Mesendoderm (in vitro differentiated cells): ENCODE measurements at regions not wholly inside any gene's neighbourhood (a gene's known extent, or its start where the extent isn't known, plus 50 kb on each side); places are given as distances from the start of the nearest gene placed in this dataset.
A peak's percentile ranks its signal among the peaks of the same experiment; 100 is the strongest.
"Not testable (repeated sequence)": the region's sequence is repeated elsewhere in the genome, so short reads cannot be mapped to it uniquely, and the experiment has no call there.

Experiments
- DNase-seq: peaks from one replicate; pipeline ENCODE4 v3.0.0; 2013
- H2AK5ac ChIP-seq: 2 replicates; pipeline ENCODE4 v1.6.1; 2013; ENCODE audit warnings: low read length, inconsistent platforms
- H2BK120ac ChIP-seq: 2 replicates; pipeline ENCODE4 v1.6.1; 2013; ENCODE audit warnings: low read depth, mild to moderate bottlenecking, low read length, moderate library complexity, mixed read lengths
- H2BK15ac ChIP-seq: replicated peaks from 2 replicates; pipeline ENCODE4 v1.6.1; 2013; ENCODE audit warnings: low read depth, mild to moderate bottlenecking, moderate library complexity
- H2BK5ac ChIP-seq: 2 replicates; pipeline ENCODE4 v1.6.1; 2013; ENCODE audit warnings: low read length, inconsistent platforms
- H3K18ac ChIP-seq: 2 replicates; pipeline ENCODE4 v1.6.1; 2013; ENCODE audit warnings: mild to moderate bottlenecking, low read length, mixed read lengths
- H3K23ac ChIP-seq: one replicate; pipeline ENCODE4 v1.6.1; 2013; ENCODE audit warnings: low read length
- H3K27ac ChIP-seq: 2 replicates; pipeline ENCODE4 v1.5.1; 2013; ENCODE audit warnings: low read depth, mild to moderate bottlenecking, inconsistent platforms, low read length, moderate library complexity
- H3K27me3 ChIP-seq: 2 replicates; pipeline ENCODE4 v1.6.1; 2013; ENCODE audit warnings: low read length, control low read depth, mild to moderate bottlenecking, inconsistent platforms; ENCODE audit not compliant: insufficient read depth, poor library complexity
- H3K36me3 ChIP-seq: 2 replicates; pipeline ENCODE4 v1.6.1; 2013; ENCODE audit warnings: low read length, inconsistent platforms; ENCODE audit not compliant: control insufficient read depth, insufficient read depth
- H3K4ac ChIP-seq: one replicate; pipeline ENCODE4 v1.6.1; 2013; ENCODE audit warnings: low read depth, mild to moderate bottlenecking, low read length, moderate library complexity
- H3K4me1 ChIP-seq: 2 replicates; pipeline ENCODE4 v1.6.1; 2013; ENCODE audit warnings: low read depth, low read length, inconsistent platforms; ENCODE audit not compliant: control insufficient read depth
- H3K4me2 ChIP-seq: 2 replicates; pipeline ENCODE4 v1.6.1; 2013; ENCODE audit warnings: low read length
- H3K4me3 ChIP-seq: 2 replicates; pipeline ENCODE4 v1.5.1; 2013; ENCODE audit warnings: mild to moderate bottlenecking, low read length
- H3K56ac ChIP-seq: one replicate; pipeline ENCODE4 v1.6.1; 2013; ENCODE audit warnings: low read length
- H3K79me1 ChIP-seq: 2 replicates; pipeline ENCODE4 v1.6.1; 2013; ENCODE audit warnings: low read length, inconsistent platforms
- H3K79me2 ChIP-seq: 2 replicates; pipeline ENCODE4 v1.6.1; 2013; ENCODE audit warnings: mild to moderate bottlenecking, low read length; ENCODE audit not compliant: control insufficient read depth, insufficient read depth
- H3K9ac ChIP-seq: 2 replicates; pipeline ENCODE4 v1.6.1; 2013; ENCODE audit warnings: low read length, inconsistent platforms
- H4K5ac ChIP-seq: one replicate; pipeline ENCODE4 v1.6.1; 2013; ENCODE audit warnings: low read length
- H4K8ac ChIP-seq: one replicate; pipeline ENCODE4 v1.6.1; 2013; ENCODE audit warnings: low read depth, mild to moderate bottlenecking, control low read depth, low read length, moderate library complexity
- WGBS: extraction: QIAGEN DNeasy Blood & Tissue Kit; methylation state at CpG from one replicate; pipeline ENCODE4 v1.1.7; 2013; ENCODE audit warnings: low lambda C conversion rate, missing lambda C conversion rate; ENCODE audit not compliant: insufficient coverage; ENCODE audit errors: extremely low coverage; 5-methylcytosine and 5-hydroxymethylcytosine counted together

DNA sequence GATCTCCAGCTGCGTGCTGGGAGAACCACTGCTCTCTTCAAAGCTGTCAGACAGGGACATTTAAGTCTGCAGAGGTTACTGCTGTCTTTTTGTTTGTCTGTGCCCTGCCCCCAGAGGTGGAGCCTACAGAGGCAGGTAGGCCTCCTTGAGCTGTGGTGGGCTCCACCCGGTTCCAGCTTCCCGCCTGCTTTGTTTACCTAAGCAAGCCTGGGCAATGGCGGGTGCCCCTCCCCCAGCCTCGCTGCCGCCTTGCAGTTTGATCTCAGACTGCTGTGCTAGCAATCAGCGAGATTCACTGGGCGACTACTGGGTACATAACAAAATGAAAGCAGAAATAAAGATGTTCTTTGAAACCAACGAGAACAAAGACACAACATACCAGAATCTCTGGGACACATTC, 194.3 kb downstream of the OSR1 start:
- not testable (repeated sequence) for H3K56ac ChIP-seq, H2BK5ac ChIP-seq, H4K8ac ChIP-seq, H3K36me3 ChIP-seq, H3K18ac ChIP-seq, H3K4ac ChIP-seq, H3K4me1 ChIP-seq, H2BK15ac ChIP-seq, H3K79me1 ChIP-seq, H3K4me3 ChIP-seq, H3K23ac ChIP-seq, H3K27me3 ChIP-seq, H3K4me2 ChIP-seq, H3K79me2 ChIP-seq, H3K9ac ChIP-seq, H2AK5ac ChIP-seq, H3K27ac ChIP-seq, H2BK120ac ChIP-seq, H4K5ac ChIP-seq
- peak; percentile 54 for DNase-seq
- WGBS, result no CpG with 5 or more reads among the region's 9 CpGs

DNA sequence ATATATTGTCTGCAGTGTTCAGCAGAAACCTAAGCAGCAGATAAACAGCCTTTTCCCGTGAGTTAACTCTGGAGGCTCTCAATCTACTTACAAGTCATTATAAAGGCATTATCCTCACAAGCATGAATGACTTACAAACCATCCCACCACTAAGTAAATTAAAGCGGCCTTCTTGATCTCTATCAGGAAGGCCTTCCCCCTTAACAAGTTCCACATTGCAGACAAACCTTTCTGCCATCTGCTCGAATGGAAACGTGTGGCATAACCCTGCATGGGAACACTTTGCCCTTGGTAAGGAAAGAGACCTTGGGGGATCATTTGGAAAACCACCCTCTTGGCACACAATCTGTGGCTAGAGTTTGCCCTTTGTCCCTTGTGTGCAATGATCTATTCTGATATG, 199.5 kb downstream of the OSR1 start:
- no peak overlapping the region for H3K27ac ChIP-seq

GRCh38 chr2:19158211-19158610, 200.2 kb downstream of the OSR1 start:
- Histone ChIP-seq H3K4me2 (no peak overlapping the region), H3K4me1 (no peaks in the 10 kb centered on the region)
- WGBS, result no CpG with 5 or more reads among the region's 1 CpG

More for the DNA sequence above, 199.5 kb downstream of the OSR1 start:
- H3K9ac ChIP-seq, result no peak overlapping the region
- H3K4ac ChIP-seq, result no peak overlapping the region
- no peak overlapping the region for H3K23ac ChIP-seq
- no peaks in the 10 kb centered on the region for H3K27me3 ChIP-seq
- no peak overlapping the region for H4K8ac ChIP-seq
- H2BK15ac ChIP-seq, result no peak overlapping the region
- no peaks in the 10 kb centered on the region for H3K36me3 ChIP-seq
- no peak overlapping the region for H2BK5ac ChIP-seq
- no peaks in the 10 kb centered on the region for H3K79me1 ChIP-seq
- DNase-seq, result no peak
- no peaks in the 10 kb centered on the region for H3K4me1 ChIP-seq
- no CpG with 5 or more reads among the region's 4 CpGs for WGBS
- H3K18ac ChIP-seq, result no peak overlapping the region
- no peak overlapping the region for H2BK120ac ChIP-seq
- no peak overlapping the region for H3K56ac ChIP-seq
- H2AK5ac ChIP-seq, result no peak overlapping the region
- H3K4me3 ChIP-seq, result no peak overlapping the region
- no peak overlapping the region for H3K4me2 ChIP-seq
- H4K5ac ChIP-seq, result no peak overlapping the region
- no peaks in the 10 kb centered on the region for H3K79me2 ChIP-seq

DNA sequence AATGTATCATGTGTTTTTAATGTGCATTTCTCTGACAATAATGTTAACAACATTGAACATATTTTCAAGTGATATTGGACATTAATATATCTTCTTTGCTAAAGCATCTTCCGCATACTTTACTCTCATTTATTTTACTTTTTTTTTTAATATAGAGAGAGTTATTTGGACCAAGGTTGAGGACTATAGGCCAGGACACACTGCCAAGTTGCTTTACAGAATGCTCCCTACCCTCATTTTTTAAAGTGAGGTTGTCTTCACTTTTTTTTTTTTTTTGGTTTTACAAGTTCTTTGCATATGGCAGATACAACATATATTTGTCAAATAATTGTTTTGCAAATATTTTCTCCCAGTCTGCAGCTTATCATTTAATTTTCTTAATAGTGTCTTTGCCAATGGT, 201.8 kb downstream of the OSR1 start:
- DNase-seq, result no peak
- Histone ChIP-seq H3K27me3 (no peaks in the 10 kb centered on the region), H3K4me3 (no peak overlapping the region), H2BK5ac (no peak overlapping the region), H2BK15ac (no peak overlapping the region), H3K27ac (no peak overlapping the region), H4K8ac (no peak overlapping the region), H4K5ac (no peak overlapping the region), H3K4me2 (no peak overlapping the region), H2BK120ac (no peak overlapping the region), H3K79me2 (no peaks in the 10 kb centered on the region), H3K56ac (no peak overlapping the region), H3K79me1 (no peaks in the 10 kb centered on the region), H3K4me1 (no peaks in the 10 kb centered on the region), H3K9ac (no peak overlapping the region), H2AK5ac (no peak overlapping the region), H3K4ac (no peak overlapping the region), H3K23ac (no peak overlapping the region), H3K36me3 (no peaks in the 10 kb centered on the region), H3K18ac (no peak overlapping the region)
- no CpG with 5 or more reads among the region's 1 CpG for WGBS

More at GRCh38 chr2:19158211-19158610, 200.2 kb downstream of the OSR1 start:
- Histone ChIP-seq H3K4me3 (no peak overlapping the region), H4K5ac (no peak overlapping the region), H3K4ac (no peak overlapping the region), H3K79me1 (no peaks in the 10 kb centered on the region), H3K23ac (no peak overlapping the region), H3K9ac (no peak overlapping the region), H2BK15ac (no peak overlapping the region), H2BK5ac (no peak overlapping the region), H3K36me3 (no peaks in the 10 kb centered on the region), H4K8ac (no peak overlapping the region), H2AK5ac (no peak overlapping the region), H3K18ac (no peak overlapping the region), H3K27me3 (no peaks in the 10 kb centered on the region), H3K79me2 (no peaks in the 10 kb centered on the region), H3K27ac (no peak overlapping the region), H2BK120ac (no peak overlapping the region), H3K56ac (no peak overlapping the region)
- DNase-seq, result no peak

DNA sequence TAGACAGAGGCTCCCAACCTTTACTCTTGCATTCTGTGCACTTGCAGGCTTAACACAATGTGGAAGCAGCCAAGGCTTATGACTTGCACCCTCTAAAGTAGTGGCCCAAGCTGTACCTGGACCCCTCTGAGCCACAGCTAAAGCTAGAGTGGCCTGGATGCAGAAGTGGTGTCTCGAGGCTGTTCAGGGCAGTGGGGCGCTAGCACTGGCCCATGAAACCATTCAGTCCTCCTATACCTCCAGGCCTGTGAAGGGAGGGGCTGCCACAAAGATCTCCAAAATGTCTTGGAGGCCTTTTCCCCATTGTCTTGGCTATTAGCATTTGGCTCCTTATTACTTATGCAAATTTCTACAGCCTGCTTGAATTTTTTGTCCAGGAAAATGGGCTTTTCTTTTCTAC, 207.7 kb downstream of the OSR1 start:
- Histone ChIP-seq H2BK120ac (no peak overlapping the region), H3K36me3 (no peaks in the 10 kb centered on the region), H2AK5ac (no peak overlapping the region), H2BK5ac (no peak overlapping the region), H3K9ac (no peak overlapping the region), H3K79me1 (no peaks in the 10 kb centered on the region), H3K4me2 (no peak overlapping the region), H3K27ac (no peak overlapping the region), H3K4me3 (no peak overlapping the region), H3K56ac (no peak overlapping the region), H3K27me3 (no peaks in the 10 kb centered on the region), H3K18ac (no peak overlapping the region), H3K79me2 (no peaks in the 10 kb centered on the region), H3K4ac (no peak overlapping the region), H2BK15ac (no peak overlapping the region), H4K5ac (no peak overlapping the region), H4K8ac (no peak overlapping the region), H3K23ac (no peak overlapping the region), H3K4me1 (no peaks in the 10 kb centered on the region)
- DNase-seq, result no peak
- WGBS, result no CpG with 5 or more reads among the region's 2 CpGs

DNA sequence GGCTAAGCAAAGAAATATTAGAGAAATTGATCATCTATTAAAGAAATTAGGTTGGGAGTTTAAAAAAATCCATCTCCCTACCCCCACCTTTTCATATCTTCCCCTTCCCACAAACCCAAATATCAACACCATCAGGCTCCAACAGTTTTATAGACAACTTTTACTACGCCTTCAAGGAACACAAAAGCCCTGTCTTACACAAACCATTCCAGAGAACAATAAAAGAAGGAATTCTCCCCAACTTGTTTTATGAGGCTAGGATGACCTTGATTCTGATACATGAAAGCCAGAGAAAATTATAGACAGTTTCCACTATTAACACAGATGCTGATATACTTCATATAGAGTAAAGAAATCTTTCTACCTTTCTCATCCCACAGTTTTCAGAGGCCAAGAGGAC, 211.6 kb downstream of the OSR1 start:
- Histone ChIP-seq H3K79me2 (no peaks in the 10 kb centered on the region), H4K5ac (no peak overlapping the region), H3K9ac (no peak overlapping the region)

More for the DNA sequence above, 211.6 kb downstream of the OSR1 start:
- Histone ChIP-seq H2BK5ac (no peak overlapping the region), H3K56ac (no peak overlapping the region), H2BK120ac (no peak overlapping the region), H3K4me1 (no peaks in the 10 kb centered on the region), H3K18ac (no peak overlapping the region), H3K27ac (no peak overlapping the region), H3K23ac (no peak overlapping the region), H4K8ac (no peak overlapping the region), H3K4me3 (no peak overlapping the region), H2BK15ac (no peak overlapping the region), H3K4ac (no peak overlapping the region), H2AK5ac (no peak overlapping the region), H3K27me3 (no peaks in the 10 kb centered on the region), H3K4me2 (no peak overlapping the region), H3K79me1 (no peaks in the 10 kb centered on the region), H3K36me3 (no peaks in the 10 kb centered on the region)
- WGBS, result 100% methylated on average over 1 of the region's 1 CpG
- DNase-seq, result no peak
